ENCODE measurements at regions not wholly inside any gene's neighbourhood (a gene's known extent, or its start where the extent isn't known, plus 50 kb on each side); places are given as distances from the start of the nearest gene placed in this dataset.

GRCh38 chr21:28429161-28429560 is 563.5 kb downstream of the LTN1 start:
- TF ChIP-seq EP300 (IDR thresholded peaks at IDR 0.05) (no peak), POLR2A (IDR thresholded peaks at IDR 0.05) (no peak), CTCF (IDR thresholded peaks at IDR 0.05) (no peak)
- 47 to 77% (median 68%) methylated on average over 2 of the region's 2 CpGs for WGBS, 3 donors
- intact Hi-C loops (cut with DNase I): no loop called here
- Histone ChIP-seq H3K4me1 (ENCODE audit: insufficient read depth) (peaks cover 3% of the 10 kb centered on the region), H3K9me3 (no peaks in the 10 kb centered on the region), H3K27me3 (no peaks in the 10 kb centered on the region), H3K4me3 (no peak overlapping the region), H3K27ac (no peak overlapping the region), H3K36me3 (no peaks in the 10 kb centered on the region)
- no peak for DNase-seq

GRCh38 chr21:28427394-28428022 is 565.2 kb downstream of the LTN1 start:
- no peaks in the 10 kb centered on the region for H3K36me3 ChIP-seq
- no peak for TF ChIP-seq POLR2A (IDR thresholded peaks at IDR 0.05)
- TF ChIP-seq EP300 (IDR thresholded peaks at IDR 0.05): no peak
- TF ChIP-seq CTCF (IDR thresholded peaks at IDR 0.05): no peak
- intact Hi-C loops (cut with DNase I): no loop called here
- no peak overlapping the region for H3K27ac ChIP-seq
- peaks cover 3% of the 10 kb centered on the region for H3K4me1 ChIP-seq (ENCODE audit: insufficient read depth)
- no peaks in the 10 kb centered on the region for H3K27me3 ChIP-seq
- no peaks in the 10 kb centered on the region for H3K9me3 ChIP-seq
- H3K4me3 ChIP-seq: no peak overlapping the region
- 19 to 21% (median 19%) methylated on average over 1 of the region's 1 CpG for WGBS, 3 donors
- DNase-seq: no peak

GRCh38 chr21:28426545-28426944 is 566.1 kb downstream of the LTN1 start:
- TF ChIP-seq POLR2A (IDR thresholded peaks at IDR 0.05) (no peak), EP300 (IDR thresholded peaks at IDR 0.05) (no peak)
- Histone ChIP-seq H3K27ac (no peak overlapping the region), H3K27me3 (no peaks in the 10 kb centered on the region), H3K4me3 (no peak overlapping the region), H3K9me3 (no peaks in the 10 kb centered on the region), H3K4me1 (ENCODE audit: insufficient read depth) (peaks cover 3% of the 10 kb centered on the region), H3K36me3 (no peaks in the 10 kb centered on the region)
- DNase-seq: no peak
- intact Hi-C loops (cut with DNase I): no loop called here

- WGBS, 3 donors: 24 to 84% (median 38%) methylated on average over 3 of the region's 3 CpGs
- Histone ChIP-seq H3K27me3 (no peaks in the 10 kb centered on the region), H3K36me3 (no peaks in the 10 kb centered on the region), H3K4me3 (no peak overlapping the region), H3K27ac (no peak overlapping the region), H3K9me3 (no peaks in the 10 kb centered on the region), H3K4me1 (ENCODE audit: insufficient read depth) (peaks cover 3% of the 10 kb centered on the region)
- no peak for TF ChIP-seq CTCF (IDR thresholded peaks at IDR 0.05)
- TF ChIP-seq EP300 (IDR thresholded peaks at IDR 0.05): no peak
- TF ChIP-seq POLR2A (IDR thresholded peaks at IDR 0.05): no peak
- DNase-seq: no peak
- intact Hi-C loops (cut with DNase I): no loop called here
Observed at GRCh38 chr21:28423521-28424190, 569.0 kb downstream of the LTN1 start.
